GM12878 (cell line): ENCODE measurements at regions not wholly inside any gene's neighbourhood (a gene's known extent, or its start where the extent isn't known, plus 50 kb on each side); places are given as distances from the start of the nearest gene placed in this dataset.

Experiments
- ASH2L ChIP-seq: fragments of 300-600, 200-600 bp; sonication (generic); IDR thresholded peaks from 2 replicates; pipeline ENCODE4 v1.6.1; 2017; ENCODE audit warnings: low read depth, mild to moderate bottlenecking, borderline replicate concordance
- JUNB ChIP-seq: IDR thresholded peaks from 2 replicates; pipeline ENCODE4 v1.6.1; 2016; ENCODE audit warnings: antibody characterized with exemption, mild to moderate bottlenecking
- JUND ChIP-seq: IDR thresholded peaks from 2 replicates; pipeline ENCODE4 v1.6.1; 2012; ENCODE audit warnings: low read depth, mild to moderate bottlenecking, low read length, improper control_type of control experiment, moderate library complexity
- MTA3 ChIP-seq: IDR thresholded peaks from 2 replicates; pipeline ENCODE4 v1.6.1; 2012; ENCODE audit warnings: low read length, inconsistent platforms, borderline replicate concordance
- NFYB ChIP-seq: IDR thresholded peaks from 2 replicates; pipeline ENCODE4 v1.6.1; 2011; ENCODE audit warnings: low read depth, mild to moderate bottlenecking, low read length, improper control_type of control experiment, moderate library complexity; ENCODE audit not compliant: insufficient read depth
- POLR2A ChIP-seq: IDR thresholded peaks from 2 replicates; pipeline ENCODE4 v1.6.1; 2011; ENCODE audit warnings: low read depth, mild to moderate bottlenecking, low read length
- SP1 ChIP-seq: IDR thresholded peaks from one replicate; pipeline ENCODE4 v1.6.1; 2011; ENCODE audit warnings: low read depth, low read length
- YY1 ChIP-seq: IDR thresholded peaks from 2 replicates; pipeline ENCODE4 v1.6.1; 2011; ENCODE audit warnings: low read depth, mild to moderate bottlenecking, low read length
- TF ChIP-seq, protein P1 (sequence below), 3 experiments: IDR thresholded peaks in 2 of 3; conservative IDR thresholded peaks in 1 of 3; 2 replicates each; pipeline ENCODE4 v1.5.1; 2011; ENCODE audit warnings: low read depth in 3 of 3, low read length in 3 of 3, mild to moderate bottlenecking in 3 of 3, control low read depth in 2 of 3, moderate library complexity in 2 of 3, inconsistent platforms in 1 of 3, mixed read lengths in 1 of 3; ENCODE audit not compliant: control insufficient read depth in 2 of 3, insufficient read depth in 1 of 3; ENCODE audit errors: extremely low read depth in 1 of 3

GRCh38 chr13:37212826-37213225 is 107.4 kb upstream of the CSNK1A1L start:
- TF ChIP-seq, protein P1, sequence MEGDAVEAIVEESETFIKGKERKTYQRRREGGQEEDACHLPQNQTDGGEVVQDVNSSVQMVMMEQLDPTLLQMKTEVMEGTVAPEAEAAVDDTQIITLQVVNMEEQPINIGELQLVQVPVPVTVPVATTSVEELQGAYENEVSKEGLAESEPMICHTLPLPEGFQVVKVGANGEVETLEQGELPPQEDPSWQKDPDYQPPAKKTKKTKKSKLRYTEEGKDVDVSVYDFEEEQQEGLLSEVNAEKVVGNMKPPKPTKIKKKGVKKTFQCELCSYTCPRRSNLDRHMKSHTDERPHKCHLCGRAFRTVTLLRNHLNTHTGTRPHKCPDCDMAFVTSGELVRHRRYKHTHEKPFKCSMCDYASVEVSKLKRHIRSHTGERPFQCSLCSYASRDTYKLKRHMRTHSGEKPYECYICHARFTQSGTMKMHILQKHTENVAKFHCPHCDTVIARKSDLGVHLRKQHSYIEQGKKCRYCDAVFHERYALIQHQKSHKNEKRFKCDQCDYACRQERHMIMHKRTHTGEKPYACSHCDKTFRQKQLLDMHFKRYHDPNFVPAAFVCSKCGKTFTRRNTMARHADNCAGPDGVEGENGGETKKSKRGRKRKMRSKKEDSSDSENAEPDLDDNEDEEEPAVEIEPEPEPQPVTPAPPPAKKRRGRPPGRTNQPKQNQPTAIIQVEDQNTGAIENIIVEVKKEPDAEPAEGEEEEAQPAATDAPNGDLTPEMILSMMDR (IDR thresholded peaks at IDR 0.05 in 2 of 3, conservative IDR thresholded peaks at IDR 0.05 in 1 of 3; ENCODE audit: control insufficient read depth in 2 of 3, extremely low read depth in 1 of 3, insufficient read depth in 1 of 3, low read depth in 3 of 3, low read length in 3 of 3) = no peak
- TF ChIP-seq NFYB = no peak
- TF ChIP-seq YY1 = no peak
- TF ChIP-seq SP1 = no peak
- no peak for TF ChIP-seq ASH2L
- no peak for TF ChIP-seq JUND
- TF ChIP-seq POLR2A = no peak
- no peak for TF ChIP-seq MTA3
- TF ChIP-seq JUNB = no peak
